NCI-H526 (cell line): ENCODE measurements at regions not wholly inside any gene's neighbourhood (a gene's known extent, or its start where the extent isn't known, plus 50 kb on each side); places are given as distances from the start of the nearest gene placed in this dataset.
"Not testable (repeated sequence)": the region's sequence is repeated elsewhere in the genome, so short reads cannot be mapped to it uniquely, and the experiment has no call there.

ENCODE experiments used
- DNase-seq, 2 experiments: peaks; one replicate each; lab custom pipeline; 2025; lab: John Stamatoyannopoulos, UW

GRCh38 chr13:22744688-22745452, 435.9 kb upstream of the SGCG start:
- peak; percentile 61 to 79 for DNase-seq

GRCh38 chr13:22748866-22749577, 431.8 kb upstream of the SGCG start:
- no peak for DNase-seq

GRCh38 chr13:22749626-22750025, 431.2 kb upstream of the SGCG start:
- no peak for DNase-seq

- DNase-seq = peak; percentile 45 to 46
Measured at GRCh38 chr13:22757530-22758120, 423.2 kb upstream of the SGCG start.

GRCh38 chr13:22758245-22758644, 422.5 kb upstream of the SGCG start:
- no peak for DNase-seq

- DNase-seq = no peak
Measured at GRCh38 chr13:22761709-22762108, 419.1 kb upstream of the SGCG start.

GRCh38 chr13:22765547-22765946, 415.2 kb upstream of the SGCG start:
- DNase-seq = no peak

GRCh38 chr13:22770891-22771290, 409.9 kb upstream of the SGCG start:
- DNase-seq = no peak

GRCh38 chr13:22773465-22773864, 407.3 kb upstream of the SGCG start:
- no peak for DNase-seq

GRCh38 chr13:22776394-22777186, 404.2 kb upstream of the SGCG start:
- DNase-seq = no peak

- no peak for DNase-seq
Measured at GRCh38 chr13:22777207-22777606, 403.6 kb upstream of the SGCG start.

GRCh38 chr13:22789027-22789593, 391.7 kb upstream of the SGCG start:
- DNase-seq = no peak

- DNase-seq = no peak
Measured at GRCh38 chr13:22789916-22790315, 390.9 kb upstream of the SGCG start.

GRCh38 chr13:22793598-22794134, 387.1 kb upstream of the SGCG start:
- no peak for DNase-seq

- peak; percentile 76 to 82 for DNase-seq
Measured at GRCh38 chr13:22800526-22801401, 380.0 kb upstream of the SGCG start.

- DNase-seq = peak; percentile 79 to 88
Measured at GRCh38 chr13:22801402-22802003, 379.3 kb upstream of the SGCG start.

GRCh38 chr13:22812793-22813192, 368.0 kb upstream of the SGCG start:
- DNase-seq = no peak

GRCh38 chr13:22813531-22814377, 367.0 kb upstream of the SGCG start:
- DNase-seq = not testable (repeated sequence)

GRCh38 chr13:22814433-22814832, 366.3 kb upstream of the SGCG start:
- DNase-seq = not testable (repeated sequence)
